GM12892 (cell line): ENCODE measurements at regions not wholly inside any gene's neighbourhood (a gene's known extent, or its start where the extent isn't known, plus 50 kb on each side); places are given as distances from the start of the nearest gene placed in this dataset.

Experiments used
- POLR2A ChIP-seq: IDR thresholded peaks from 2 replicates; pipeline ENCODE4 v1.6.1; 2011; ENCODE audit warnings: low read depth, low read length, control low read depth
- POLR2AphosphoS5 ChIP-seq: IDR thresholded peaks from 2 replicates; pipeline ENCODE4 v1.6.1; 2011; ENCODE audit warnings: low read depth, low read length, control low read depth

- TF ChIP-seq POLR2A (no peak), POLR2AphosphoS5 (no peak)
These were observed 201.3 kb upstream of the TPM1 start for GRCh38 chr15:62841269-62841628.
